HG03060 (cell line): ENCODE measurements at regions not wholly inside any gene's neighbourhood (a gene's known extent, or its start where the extent isn't known, plus 50 kb on each side); places are given as distances from the start of the nearest gene placed in this dataset.

Source experiments
- ATAC-seq: cut with Tn5 transposase; IDR thresholded peaks from one replicate; pipeline ENCODE4 v1.9.1; 2021; ENCODE audit warnings: low read depth, moderate number of reproducible peaks; ENCODE audit not compliant: unreplicated experiment

- ATAC-seq, result no peak
Measured at GRCh38 chr4:59571805-59572430, 1628.2 kb upstream of the ADGRL3 start.

GRCh38 chr4:59583845-59584568 is 1616.1 kb upstream of the ADGRL3 start:
- no peak for ATAC-seq

- no peak for ATAC-seq
Measured at GRCh38 chr4:59597536-59598329, 1602.4 kb upstream of the ADGRL3 start.

GRCh38 chr4:59598330-59598618 is 1601.9 kb upstream of the ADGRL3 start:
- ATAC-seq, result no peak

GRCh38 chr4:59608466-59608865 is 1591.7 kb upstream of the ADGRL3 start:
- no peak for ATAC-seq

- ATAC-seq, result no peak
Measured at GRCh38 chr4:59612235-59612634, 1587.9 kb upstream of the ADGRL3 start.

GRCh38 chr4:59615316-59615715 is 1584.8 kb upstream of the ADGRL3 start:
- no peak for ATAC-seq

- no peak for ATAC-seq
Measured at GRCh38 chr4:59629348-59629747, 1570.8 kb upstream of the ADGRL3 start.

- ATAC-seq, result no peak
Measured at GRCh38 chr4:59630235-59630634, 1569.9 kb upstream of the ADGRL3 start.

GRCh38 chr4:59630922-59631321 is 1569.2 kb upstream of the ADGRL3 start:
- no peak for ATAC-seq

- no peak for ATAC-seq
Measured at GRCh38 chr4:59637596-59637995, 1562.5 kb upstream of the ADGRL3 start.

- no peak for ATAC-seq
Measured at GRCh38 chr4:59643682-59644081, 1556.4 kb upstream of the ADGRL3 start.

- ATAC-seq, result no peak
Measured at GRCh38 chr4:59644765-59645164, 1555.4 kb upstream of the ADGRL3 start.

- ATAC-seq, result no peak
Measured at GRCh38 chr4:59646082-59646481, 1554.0 kb upstream of the ADGRL3 start.

- ATAC-seq, result no peak
Measured at GRCh38 chr4:59647011-59647410, 1553.1 kb upstream of the ADGRL3 start.

GRCh38 chr4:59647500-59647899 is 1552.6 kb upstream of the ADGRL3 start:
- ATAC-seq, result no peak

GRCh38 chr4:59650861-59651260 is 1549.3 kb upstream of the ADGRL3 start:
- no peak for ATAC-seq

GRCh38 chr4:59655996-59656395 is 1544.1 kb upstream of the ADGRL3 start:
- ATAC-seq, result no peak

- no peak for ATAC-seq
Measured at GRCh38 chr4:59664771-59665170, 1535.4 kb upstream of the ADGRL3 start.

GRCh38 chr4:59666645-59667044 is 1533.5 kb upstream of the ADGRL3 start:
- ATAC-seq, result no peak

- ATAC-seq, result no peak
Measured at GRCh38 chr4:59671037-59671436, 1529.1 kb upstream of the ADGRL3 start.

GRCh38 chr4:59676389-59676788 is 1523.7 kb upstream of the ADGRL3 start:
- no peak for ATAC-seq
